ENCODE measurements at regions not wholly inside any gene's neighbourhood (a gene's known extent, or its start where the extent isn't known, plus 50 kb on each side); places are given as distances from the start of the nearest gene placed in this dataset.

GRCh38 chr10:5305374-5305773, 59.4 kb upstream of the UCN3 start:
- DNase-seq (ENCODE audit: low spot score): no peak
- FAIRE-seq: no peak

DNA sequence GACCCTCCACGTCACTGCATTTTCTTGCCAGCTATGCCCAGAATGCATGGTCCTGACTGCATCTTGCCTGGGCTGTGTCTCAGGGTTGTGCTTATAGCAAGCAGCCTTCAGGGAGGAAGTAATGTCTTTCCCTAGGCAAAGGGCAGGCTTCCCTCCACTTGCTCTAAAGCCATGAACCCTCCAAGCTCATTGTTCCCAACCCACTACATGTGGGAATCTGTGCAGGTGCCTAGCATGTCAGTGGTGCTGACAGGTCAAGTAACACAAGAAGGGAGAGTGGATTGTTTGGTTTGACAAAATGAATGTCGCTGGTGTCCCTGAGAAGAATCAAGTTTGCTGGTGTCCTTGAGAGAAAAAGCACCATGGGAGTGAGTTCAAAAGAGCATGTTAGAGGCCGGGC, 53.9 kb upstream of the UCN3 start:
- FAIRE-seq (no peak), DNase-seq (ENCODE audit: low spot score) (no peak)

GRCh38 chr10:5311617-5312016, 53.1 kb upstream of the UCN3 start:
- FAIRE-seq (no peak), DNase-seq (ENCODE audit: low spot score) (no peak)

DNA sequence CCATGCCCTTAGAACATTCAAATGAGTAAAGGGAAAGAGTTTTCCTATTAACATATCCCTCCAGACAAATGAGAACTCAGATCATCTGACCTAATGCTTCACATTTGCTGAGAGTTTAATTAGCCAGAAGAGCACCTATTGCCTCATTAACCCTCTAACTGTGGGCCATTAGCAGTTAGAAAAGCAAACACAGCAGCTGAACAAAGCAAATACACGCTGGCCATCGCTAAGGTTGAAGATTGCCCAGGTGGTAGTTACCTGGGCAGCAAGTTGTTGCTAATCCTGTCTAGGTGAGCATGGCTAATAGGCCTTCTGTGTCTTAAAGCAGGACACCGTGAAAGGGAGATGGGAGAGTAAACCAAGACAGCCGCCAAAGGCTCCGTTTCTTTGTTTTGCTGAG, 49.9 kb upstream of the UCN3 start:
- no peak for FAIRE-seq
- DNase-seq (ENCODE audit: low spot score): no peak

All from urothelium cell line (cell line).